ENCODE measurements at regions not wholly inside any gene's neighbourhood (a gene's known extent, or its start where the extent isn't known, plus 50 kb on each side); places are given as distances from the start of the nearest gene placed in this dataset.

GRCh38 chr5:3310541-3311261 is 284.9 kb upstream of the IRX1 start:
- ATAC-seq (no peak), DNase-seq (ENCODE audit: missing footprints) (no peak)
- intact Hi-C loops (cut with DNase I), result no loop called here

GRCh38 chr5:3309538-3309937 is 286.1 kb upstream of the IRX1 start:
- intact Hi-C loops (cut with DNase I), result no loop called here
- ATAC-seq (no peak), DNase-seq (ENCODE audit: missing footprints) (no peak)

GRCh38 chr5:3307982-3308621 is 287.5 kb upstream of the IRX1 start:
- intact Hi-C loops (cut with DNase I), result no loop called here
- ATAC-seq (no peak), DNase-seq (ENCODE audit: missing footprints) (no peak)

- ATAC-seq (peak; percentile 28), DNase-seq (ENCODE audit: missing footprints) (no peak)
- intact Hi-C loops (cut with DNase I), result no loop called here
Observed at GRCh38 chr5:3305432-3305831, 290.2 kb upstream of the IRX1 start.

- ATAC-seq, result no peak
- intact Hi-C loops (cut with DNase I), result no loop called here
- no peak for DNase-seq (ENCODE audit: missing footprints)
Observed at GRCh38 chr5:3304346-3304745, 291.3 kb upstream of the IRX1 start.

GRCh38 chr5:3303777-3304176 is 291.9 kb upstream of the IRX1 start:
- DNase-seq (ENCODE audit: missing footprints), result no peak
- intact Hi-C loops (cut with DNase I), result no loop called here
- no peak for ATAC-seq

DNA sequence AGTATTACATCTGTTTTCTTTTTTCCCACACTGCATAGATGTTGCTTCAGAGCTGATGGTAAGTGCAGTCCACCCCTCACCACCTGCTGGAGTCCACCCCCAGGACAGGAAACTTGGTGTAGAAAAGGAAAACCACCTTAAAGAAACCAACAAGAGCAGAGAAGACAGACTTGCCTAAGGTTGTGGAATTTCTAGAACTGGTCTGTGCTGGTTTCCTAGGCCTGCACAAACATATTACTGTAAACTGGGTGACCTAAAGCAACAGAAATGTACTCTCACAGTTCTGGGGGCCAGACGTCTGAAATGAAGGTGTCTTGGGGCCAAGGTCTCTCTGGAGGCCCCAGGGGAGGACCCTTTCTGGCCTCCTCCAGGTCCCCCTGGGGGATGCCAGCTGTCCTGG is 293.4 kb upstream of the IRX1 start:
- intact Hi-C loops (cut with DNase I), result no loop called here

GRCh38 chr5:3301306-3301705 is 294.3 kb upstream of the IRX1 start:
- ATAC-seq (no peak), DNase-seq (ENCODE audit: missing footprints) (no peak)
- intact Hi-C loops (cut with DNase I), result no loop called here

More for the DNA sequence above, 293.4 kb upstream of the IRX1 start:
- DNase-seq (ENCODE audit: missing footprints), result no peak
- no peak for ATAC-seq

GRCh38 chr5:3300726-3301125 is 294.9 kb upstream of the IRX1 start:
- ATAC-seq (no peak), DNase-seq (ENCODE audit: missing footprints) (no peak)
- intact Hi-C loops (cut with DNase I), result no loop called here

GRCh38 chr5:3299441-3299840 is 296.2 kb upstream of the IRX1 start:
- intact Hi-C loops (cut with DNase I), result no loop called here
- no peak for DNase-seq (ENCODE audit: missing footprints)
- ATAC-seq, result no peak

GRCh38 chr5:3297853-3298252 is 297.8 kb upstream of the IRX1 start:
- ATAC-seq (no peak), DNase-seq (ENCODE audit: missing footprints) (no peak)
- intact Hi-C loops (cut with DNase I), result no loop called here

DNA sequence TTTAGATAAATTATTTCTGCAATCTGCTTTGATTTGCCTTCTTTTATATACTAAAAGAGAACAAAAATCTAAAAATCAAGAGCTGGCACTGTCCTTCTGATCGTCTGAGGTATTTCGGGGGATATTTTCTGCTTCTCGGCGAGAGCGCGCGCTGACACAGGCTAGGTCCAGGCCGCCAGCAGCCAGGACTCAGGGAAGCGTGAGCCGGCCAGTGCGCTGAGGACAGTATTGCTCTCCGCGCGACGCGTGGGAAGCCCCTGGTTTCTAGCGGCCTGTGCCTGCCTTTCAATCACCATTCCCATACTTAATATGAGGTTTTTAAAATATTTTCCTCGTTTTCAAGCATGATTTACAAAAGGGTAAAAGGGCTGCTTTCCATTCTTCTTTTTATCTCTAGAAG is 307.3 kb upstream of the IRX1 start:
- ATAC-seq, result no peak
- intact Hi-C loops (cut with DNase I), result no loop called here

DNA sequence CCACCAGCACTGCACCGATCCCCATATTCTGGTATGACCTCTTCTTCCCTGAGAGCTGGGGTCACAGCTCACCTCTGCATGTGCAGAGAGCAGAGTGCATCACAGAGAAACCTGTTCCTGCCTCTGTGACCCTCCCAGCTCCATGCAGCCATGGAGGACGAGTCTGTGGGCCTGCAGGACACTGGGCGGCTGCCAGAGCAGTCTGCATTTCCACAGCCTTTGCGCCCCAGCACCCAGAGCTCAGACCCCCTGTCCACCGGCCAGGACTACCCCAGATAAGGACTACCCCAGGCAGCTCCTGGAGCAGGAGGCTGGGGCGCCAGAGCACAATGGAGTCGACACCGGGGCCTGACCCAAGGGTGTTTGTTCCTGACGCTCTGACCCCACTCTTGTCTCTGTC is 308.1 kb upstream of the IRX1 start:
- DNase-seq (ENCODE audit: missing footprints) (no peak), ATAC-seq (no peak)
- intact Hi-C loops (cut with DNase I), result no loop called here

More for the DNA sequence above, 307.3 kb upstream of the IRX1 start:
- no peak for DNase-seq (ENCODE audit: missing footprints)

DNA sequence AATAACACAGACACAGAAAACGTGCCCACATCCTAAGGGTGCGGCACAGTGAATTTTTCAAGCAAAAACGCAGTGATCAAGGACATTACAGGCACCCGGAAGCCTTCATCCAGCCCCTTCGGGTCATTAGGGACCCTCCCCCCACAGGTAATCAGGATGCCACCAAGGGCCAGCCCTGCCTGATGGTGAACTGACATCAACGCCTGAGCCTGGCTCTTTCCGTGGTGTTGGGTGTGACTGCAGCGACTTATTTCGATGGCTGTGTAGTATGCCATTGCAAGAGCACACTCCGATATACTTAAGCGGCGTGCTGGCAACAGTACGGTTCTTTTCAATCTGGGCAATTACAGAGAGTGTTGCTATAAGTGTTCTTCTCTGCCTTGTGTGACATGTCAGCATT is 310.0 kb upstream of the IRX1 start:
- DNase-seq (ENCODE audit: missing footprints) (no peak), ATAC-seq (no peak)
- intact Hi-C loops (cut with DNase I), result no loop called here

DNA sequence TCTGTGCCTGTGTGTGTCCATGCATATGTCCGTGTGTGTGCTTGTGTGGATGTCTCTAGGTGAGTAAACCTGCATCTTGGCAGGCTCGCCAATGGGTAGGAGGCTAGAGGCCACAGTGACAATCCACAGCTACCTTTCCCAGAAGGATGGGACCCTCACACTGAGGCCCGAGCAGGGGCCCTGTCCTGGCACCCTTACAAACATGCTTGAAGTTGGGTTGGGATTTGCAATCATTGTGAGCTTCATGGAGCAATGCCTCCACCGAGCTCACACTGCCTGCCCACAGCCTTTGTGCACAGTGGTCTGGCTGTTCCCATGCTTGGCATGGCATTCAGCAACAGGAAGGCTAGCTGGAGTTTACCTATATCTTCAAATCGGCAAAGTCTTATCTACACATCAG is 311.1 kb upstream of the IRX1 start:
- ATAC-seq (no peak), DNase-seq (ENCODE audit: missing footprints) (no peak)

GRCh38 chr5:3282841-3283240 is 312.8 kb upstream of the IRX1 start:
- intact Hi-C loops (cut with DNase I), result no loop called here
- no peak for DNase-seq (ENCODE audit: missing footprints)
- ATAC-seq, result no peak

More for the DNA sequence above, 311.1 kb upstream of the IRX1 start:
- intact Hi-C loops (cut with DNase I), result no loop called here

- DNase-seq (ENCODE audit: missing footprints) (no peak), ATAC-seq (no peak)
- intact Hi-C loops (cut with DNase I), result no loop called here
Observed at GRCh38 chr5:3281366-3281765, 314.3 kb upstream of the IRX1 start.

- intact Hi-C loops (cut with DNase I), result no loop called here
- ATAC-seq (no peak), DNase-seq (ENCODE audit: missing footprints) (no peak)
Observed at GRCh38 chr5:3278643-3279042, 317.0 kb upstream of the IRX1 start.

- ATAC-seq, result no peak
- intact Hi-C loops (cut with DNase I), result no loop called here
- DNase-seq (ENCODE audit: missing footprints), result no peak
Observed at GRCh38 chr5:3277590-3278196, 317.9 kb upstream of the IRX1 start.

GRCh38 chr5:3276896-3277295 is 318.7 kb upstream of the IRX1 start:
- intact Hi-C loops (cut with DNase I), result no loop called here
- ATAC-seq, result no peak
- DNase-seq (ENCODE audit: missing footprints), result no peak
